OCI-LY7 (cell line): ENCODE measurements at regions not wholly inside any gene's neighbourhood (a gene's known extent, or its start where the extent isn't known, plus 50 kb on each side); places are given as distances from the start of the nearest gene placed in this dataset.

Experiments used
- BruUV-seq: library from RNA; stranded (reverse); fragments of 400-500 nt; replicated peaks from 2 replicates; lab custom pipeline; 2021; lab: Mats Ljungman, UMichigan
- CTCF ChIA-PET: fragments of 300-600 bp; sonication (Branson Sonifier 250); formaldehyde crosslinking; loops from one replicate; lab custom pipeline; 2022; ENCODE audit warnings: antibody characterized with exemption; ENCODE audit not compliant: unreplicated experiment; lab: Charles Lee
- POLR2A ChIA-PET: fragments of 300-600 bp; sonication (Branson Sonifier 250); formaldehyde crosslinking; loops from one replicate; lab custom pipeline; 2022; ENCODE audit warnings: antibody characterized with exemption; lab: Charles Lee
- DNase-seq: peaks from one replicate; pipeline ENCODE4 v3.0.0-alpha.2; 2015; ENCODE audit warnings: low spot score
- H2AFZ ChIP-seq: fragments of 200-600 bp; sonication (generic), shearing (Covaris generic); 2 replicates; pipeline ENCODE4 v1.6.1; 2014; ENCODE audit warnings: mild to moderate bottlenecking, antibody characterized with exemption, low read length, moderate library complexity
- H3K27ac ChIP-seq: fragments of 200-600 bp; sonication (generic); 2 replicates; pipeline ENCODE4 v1.5.1; 2014; ENCODE audit warnings: mixed run types, low read depth, mild to moderate bottlenecking, moderate library complexity, low read length, inconsistent platforms; ENCODE audit not compliant: poor library complexity, severe bottlenecking
- H3K36me3 ChIP-seq: fragments of 200-600 bp; sonication (generic); 2 replicates; pipeline ENCODE4 v1.6.1; 2014; ENCODE audit warnings: mild to moderate bottlenecking, antibody characterized with exemption, low read length, moderate library complexity, mixed read lengths; ENCODE audit not compliant: insufficient read depth
- H3K4me1 ChIP-seq: fragments of 200-600 bp; sonication (generic); 2 replicates; pipeline ENCODE4 v1.5.1; 2014; ENCODE audit warnings: mild to moderate bottlenecking, low read length; ENCODE audit not compliant: insufficient read depth, poor library complexity, severe bottlenecking
- H3K4me2 ChIP-seq: fragments of 200-600 bp; sonication (generic); 2 replicates; pipeline ENCODE4 v1.6.1; 2014; ENCODE audit warnings: mild to moderate bottlenecking, low read length
- H3K4me3 ChIP-seq: fragments of 200-600 bp; sonication (generic); 2 replicates; pipeline ENCODE4 v1.5.1; 2014; ENCODE audit warnings: mild to moderate bottlenecking, low read depth, low read length; ENCODE audit not compliant: poor library complexity, severe bottlenecking
- H3K79me2 ChIP-seq: fragments of 200-600 bp; sonication (generic); 2 replicates; pipeline ENCODE4 v1.6.1; 2016; ENCODE audit warnings: low read depth, mild to moderate bottlenecking, low read length, moderate library complexity, mixed read lengths; ENCODE audit not compliant: insufficient read depth
- H3K9me2 ChIP-seq: fragments of 200-600 bp; sonication (generic); 2 replicates; pipeline ENCODE4 v1.6.1; 2016; ENCODE audit warnings: mild to moderate bottlenecking, low read length, mixed read lengths; ENCODE audit not compliant: insufficient read depth
- H3K9me3 ChIP-seq: fragments of 200-600 bp; sonication (generic); 2 replicates; pipeline ENCODE4 v1.6.1; 2014; ENCODE audit warnings: mild to moderate bottlenecking, mixed run types, low read length, mixed read lengths
- H4K20me1 ChIP-seq: fragments of 200-600 bp; sonication (generic); 2 replicates; pipeline ENCODE4 v1.6.1; 2014; ENCODE audit warnings: mild to moderate bottlenecking, antibody characterized with exemption, low read length, moderate library complexity, mixed read lengths; ENCODE audit not compliant: insufficient read depth
- EZH2phosphoT487 ChIP-seq: fragments of 200-600 bp; sonication (generic); IDR thresholded peaks from 2 replicates; pipeline ENCODE4 v1.6.1; 2018; ENCODE audit warnings: low read depth, borderline replicate concordance, mild to moderate bottlenecking, mixed run types, antibody characterized with exemption, low read length, moderate library complexity, mixed read lengths
- intact Hi-C: fragments of 100-400 bp; cut with micrococcal nuclease; formaldehyde crosslinking; loops from one replicate; pipeline ENCODE4 v1.10.0; 2022; ENCODE audit not compliant: unreplicated experiment
- TF ChIP-seq, protein P1 (sequence below): fragments of 200-600 bp; sonication (generic); conservative IDR thresholded peaks from 2 replicates; pipeline ENCODE4 v1.5.1; 2014; ENCODE audit warnings: mild to moderate bottlenecking, antibody characterized with exemption, low read length, moderate library complexity, mixed read lengths

DNA sequence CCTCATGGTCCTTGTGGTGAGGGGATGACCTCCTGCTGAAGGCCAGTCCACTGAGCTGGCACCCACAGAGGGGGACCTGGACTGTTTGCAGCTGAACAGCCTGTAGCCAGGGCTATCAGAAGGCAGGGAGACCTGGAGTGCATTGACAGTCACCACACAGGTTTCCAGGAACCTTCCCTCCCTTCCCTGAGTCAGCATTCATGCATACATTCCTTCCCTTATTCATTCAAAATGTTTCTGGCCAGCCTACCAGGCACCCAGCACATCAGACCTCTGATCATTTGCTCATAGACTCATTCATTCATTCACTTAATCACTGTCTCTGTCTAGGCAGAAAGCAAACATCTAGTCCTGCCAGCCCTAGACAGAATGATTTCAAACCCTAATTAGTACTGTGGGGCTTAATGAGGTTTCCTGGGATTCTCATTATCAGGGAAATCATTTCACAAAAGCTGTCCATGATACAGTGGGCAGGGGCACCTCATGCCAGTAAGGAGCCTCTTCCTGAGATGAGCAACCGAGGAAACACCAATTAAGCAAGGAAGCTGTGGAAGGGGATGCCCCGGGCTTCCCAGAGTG lies 110.1 kb upstream of the PPP1R26 start:
- ChIA-PET CTCF (no interaction called here), POLR2A (no interaction called here)
- Histone ChIP-seq H3K27ac (no peak overlapping the region), H2AFZ (no peak overlapping the region), H3K9me3 (no peaks in the 10 kb centered on the region), H3K4me3 (no peak overlapping the region), H3K4me2 (no peak overlapping the region), H3K4me1 (no peaks in the 10 kb centered on the region), H3K79me2 (no peaks in the 10 kb centered on the region), H3K9me2 (no peaks in the 10 kb centered on the region), H3K36me3 (no peaks in the 10 kb centered on the region), H4K20me1 (no peaks in the 10 kb centered on the region)
- BruUV-seq: no TSS peak
- no peak for DNase-seq
- intact Hi-C loops: no loop called here
- TF ChIP-seq, protein P1, sequence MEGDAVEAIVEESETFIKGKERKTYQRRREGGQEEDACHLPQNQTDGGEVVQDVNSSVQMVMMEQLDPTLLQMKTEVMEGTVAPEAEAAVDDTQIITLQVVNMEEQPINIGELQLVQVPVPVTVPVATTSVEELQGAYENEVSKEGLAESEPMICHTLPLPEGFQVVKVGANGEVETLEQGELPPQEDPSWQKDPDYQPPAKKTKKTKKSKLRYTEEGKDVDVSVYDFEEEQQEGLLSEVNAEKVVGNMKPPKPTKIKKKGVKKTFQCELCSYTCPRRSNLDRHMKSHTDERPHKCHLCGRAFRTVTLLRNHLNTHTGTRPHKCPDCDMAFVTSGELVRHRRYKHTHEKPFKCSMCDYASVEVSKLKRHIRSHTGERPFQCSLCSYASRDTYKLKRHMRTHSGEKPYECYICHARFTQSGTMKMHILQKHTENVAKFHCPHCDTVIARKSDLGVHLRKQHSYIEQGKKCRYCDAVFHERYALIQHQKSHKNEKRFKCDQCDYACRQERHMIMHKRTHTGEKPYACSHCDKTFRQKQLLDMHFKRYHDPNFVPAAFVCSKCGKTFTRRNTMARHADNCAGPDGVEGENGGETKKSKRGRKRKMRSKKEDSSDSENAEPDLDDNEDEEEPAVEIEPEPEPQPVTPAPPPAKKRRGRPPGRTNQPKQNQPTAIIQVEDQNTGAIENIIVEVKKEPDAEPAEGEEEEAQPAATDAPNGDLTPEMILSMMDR: no peak

DNA sequence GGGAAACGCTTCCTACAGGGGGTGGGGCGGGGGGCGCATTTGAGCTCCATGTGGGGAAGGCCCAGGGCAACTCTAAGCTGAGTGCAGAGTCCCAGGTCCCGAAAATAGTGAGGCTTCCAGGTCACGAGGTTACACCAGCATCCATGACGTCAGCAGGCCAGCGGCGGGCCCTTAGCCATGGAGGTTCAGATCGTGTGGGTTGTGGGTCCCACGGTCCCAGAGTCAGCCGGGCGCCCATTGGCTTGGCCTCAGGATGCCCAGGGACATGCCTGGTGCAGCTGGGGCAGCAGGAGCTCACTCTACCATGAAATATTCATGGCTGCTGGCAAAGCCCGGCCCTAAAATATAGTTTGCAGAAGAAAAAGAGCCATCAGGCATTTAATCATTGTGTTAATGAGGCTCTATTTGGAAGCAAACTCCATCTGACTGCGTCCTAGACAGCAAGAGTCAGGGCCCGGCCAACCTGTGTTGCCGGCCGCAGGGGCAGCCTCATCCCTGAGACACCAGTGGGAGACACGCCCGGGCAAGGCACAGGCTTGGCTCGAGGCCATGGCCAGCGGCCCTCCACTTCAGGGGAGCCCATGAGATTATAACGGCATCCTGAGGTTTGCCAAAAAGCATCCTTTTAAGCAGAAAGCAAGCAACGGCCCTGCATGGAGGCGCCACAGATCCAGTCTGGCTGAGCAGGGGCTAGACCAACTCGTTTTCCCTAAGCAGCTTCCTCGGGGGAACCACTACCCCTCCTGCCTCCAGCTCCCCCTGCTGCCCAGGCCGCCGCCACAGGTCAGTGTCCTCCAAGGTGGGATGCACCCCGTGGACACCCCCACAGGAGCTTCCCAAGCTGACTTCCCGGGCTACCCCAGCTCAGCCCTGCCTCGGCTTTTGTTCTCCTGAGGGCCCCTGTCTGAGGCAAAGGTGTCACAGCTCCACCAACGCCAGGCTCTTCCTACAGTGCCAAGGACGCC lies 108.9 kb upstream of the PPP1R26 start:
- Histone ChIP-seq H3K36me3 (no peaks in the 10 kb centered on the region), H3K4me3 (no peak overlapping the region), H3K27ac (no peak overlapping the region), H3K4me1 (no peaks in the 10 kb centered on the region), H4K20me1 (no peaks in the 10 kb centered on the region), H3K9me3 (no peaks in the 10 kb centered on the region), H2AFZ (no peak overlapping the region), H3K79me2 (no peaks in the 10 kb centered on the region), H3K9me2 (no peaks in the 10 kb centered on the region), H3K4me2 (no peak overlapping the region)
- CTCF ChIA-PET: interaction anchor here (0.6 kb wide), 1 partner anchor 19 kb away, joined by 4 read pairs; no protein-coding TSS in a partner anchor
- POLR2A ChIA-PET: interaction anchor here (0.6 kb wide), 1 partner anchor 57 kb away, joined by 5 read pairs; no protein-coding TSS in a partner anchor
- DNase-seq: no peak
- no TSS peak for BruUV-seq
- TF ChIP-seq, protein P1: no peak
- no peak for TF ChIP-seq EZH2phosphoT487
- intact Hi-C loops: no loop called here

DNA sequence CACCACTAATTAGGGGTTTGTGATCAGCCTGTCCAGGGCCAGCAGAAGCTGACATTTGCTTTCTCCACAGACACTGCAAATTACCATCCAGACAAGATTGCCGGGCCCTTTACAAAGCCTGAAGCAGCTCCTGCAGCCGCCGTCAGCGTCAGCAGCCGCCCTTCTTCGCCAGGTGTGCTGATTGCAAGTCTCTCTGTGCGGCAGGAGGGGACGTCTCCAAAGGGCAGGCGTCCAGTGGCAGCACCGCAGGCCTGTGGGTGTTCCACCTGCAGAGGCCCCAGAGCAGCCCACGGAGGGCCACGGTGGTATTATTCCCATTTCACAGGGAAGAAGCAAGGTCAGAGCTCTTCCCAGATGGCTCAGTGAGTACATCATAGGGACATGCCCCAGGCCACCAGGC lies 108.0 kb upstream of the PPP1R26 start:
- intact Hi-C loops: no loop called here
- POLR2A ChIA-PET: no interaction called here
- H3K4me1 ChIP-seq: no peaks in the 10 kb centered on the region
- H4K20me1 ChIP-seq: no peaks in the 10 kb centered on the region
- BruUV-seq: no TSS peak
- H2AFZ ChIP-seq: no peak overlapping the region
- no peak for DNase-seq
- TF ChIP-seq EZH2phosphoT487: no peak
- TF ChIP-seq, protein P1: no peak
- no peak overlapping the region for H3K4me3 ChIP-seq
- no peak overlapping the region for H3K27ac ChIP-seq
- H3K36me3 ChIP-seq: no peaks in the 10 kb centered on the region
- H3K4me2 ChIP-seq: no peak overlapping the region
- CTCF ChIA-PET: interaction anchor here (0.6 kb wide), 1 partner anchor 18 kb away, joined by 4 read pairs; no protein-coding TSS in a partner anchor
- H3K9me2 ChIP-seq: no peaks in the 10 kb centered on the region
- no peaks in the 10 kb centered on the region for H3K79me2 ChIP-seq
- no peaks in the 10 kb centered on the region for H3K9me3 ChIP-seq
